K562 (cell line): ENCODE measurements at regions not wholly inside any gene's neighbourhood (a gene's known extent, or its start where the extent isn't known, plus 50 kb on each side); places are given as distances from the start of the nearest gene placed in this dataset.

Source experiments
- BCLAF1 ChIP-seq, 2 experiments: fragments of 450-650 bp in 1 of 2; IDR thresholded peaks; 2 replicates each; pipeline ENCODE4 v1.6.1; 2011 to 2017; ENCODE audit warnings: low read depth in 2 of 2, antibody characterized with exemption in 1 of 2, borderline replicate concordance in 1 of 2, low read length in 1 of 2, mild to moderate bottlenecking in 1 of 2, mixed read lengths in 1 of 2; ENCODE audit not compliant: control insufficient read depth in 1 of 2
- E2F8 ChIP-seq: fragments of 450-650 bp; IDR thresholded peaks from 2 replicates; pipeline ENCODE4 v1.7.1; 2018; ENCODE audit warnings: mild to moderate bottlenecking, low read depth; ENCODE audit not compliant: partially characterized antibody
- ID3 ChIP-seq, 2 experiments: fragments of 250-450 bp in 1 of 2; fragments of 450-650 bp in 1 of 2; sonication (Bioruptor Pico) in 1 of 2; IDR thresholded peaks; 2 replicates each; pipeline versions ENCODE4 v1.6.1 to v1.8.0; 2016 to 2021; ENCODE audit warnings: mild to moderate bottlenecking in 2 of 2, moderate library complexity in 2 of 2, missing compliant biosample characterization in 1 of 2, missing genetic modification characterization in 1 of 2
- MED1 ChIP-seq: sonication (generic); formaldehyde crosslinking; IDR thresholded peaks from 2 replicates; pipeline ENCODE4 v1.8.1; 2023; ENCODE audit warnings: missing genetic modification reagents, borderline replicate concordance
- POLR2G ChIP-seq: fragments of 200-400 bp; formaldehyde crosslinking; IDR thresholded peaks from 2 replicates; pipeline ENCODE4 v1.6.1; 2017; ENCODE audit warnings: low read depth, mild to moderate bottlenecking, antibody characterized with exemption, low read length, moderate library complexity
- POU5F1 ChIP-seq: fragments of 150-350 bp; IDR thresholded peaks from 2 replicates; pipeline ENCODE4 v1.6.1; 2014; ENCODE audit warnings: borderline replicate concordance, low read length, low read depth, mild to moderate bottlenecking; ENCODE audit not compliant: partially characterized antibody
- RHOXF2B ChIP-seq: fragments of 250-450 bp; sonication (Bioruptor Pico); conservative IDR thresholded peaks from 2 replicates; pipeline ENCODE4 v1.5.1; 2021
- TAF7 ChIP-seq: fragments of 450-650 bp; IDR thresholded peaks from 2 replicates; pipeline ENCODE4 v1.6.1; 2016; ENCODE audit warnings: missing genetic modification characterization, missing compliant biosample characterization
- U2AF2 ChIP-seq: fragments of 200-400 bp; formaldehyde crosslinking; optimal IDR thresholded peaks from 2 replicates; pipeline ENCODE3; 2017; ENCODE audit warnings: low read depth, mild to moderate bottlenecking, low read length
- ZNF384 ChIP-seq: IDR thresholded peaks from 2 replicates; pipeline ENCODE4 v1.6.1; 2012; ENCODE audit warnings: low read depth, low read length, improper control_type of control experiment

- TF ChIP-seq BCLAF1 (IDR thresholded peaks at IDR 0.05; ENCODE audit: borderline replicate concordance in 1 of 2, control insufficient read depth in 1 of 2, low read depth in 2 of 2, low read length in 1 of 2): no peak
- TF ChIP-seq TAF7 (tag): no peak
- no peak for TF ChIP-seq ZNF384
- no peak for TF ChIP-seq RHOXF2B (CRISPR knock-in tag)
- TF ChIP-seq ID3 (CRISPR knock-in tag; IDR thresholded peaks at IDR 0.05): no peak
- no peak for TF ChIP-seq ID3 (tag; IDR thresholded peaks at IDR 0.05)
- no peak for TF ChIP-seq POU5F1
- no peak for TF ChIP-seq E2F8
- no peak for TF ChIP-seq U2AF2
- TF ChIP-seq MED1 (CRISPR knock-in tag): no peak
- TF ChIP-seq POLR2G: no peak
Observed at GRCh38 chr11:23006730-23007129, 146.5 kb upstream of the CCDC179 start (continued).
